Uterus (tissue), 2 donors: ENCODE measurements at regions not wholly inside any gene's neighbourhood (a gene's known extent, or its start where the extent isn't known, plus 50 kb on each side); places are given as distances from the start of the nearest gene placed in this dataset.

Experiments used
- CTCF ChIP-seq, 4 experiments: fragments of 200-600 bp in 2 of 4; fragments of 450-650 bp in 2 of 4; sonication (generic) in 2 of 4; IDR thresholded peaks; one replicate each; pipeline ENCODE4 v1.5.1; 2016 to 2019; ENCODE audit warnings: antibody characterized with exemption in 4 of 4, mild to moderate bottlenecking in 2 of 4, moderate library complexity in 1 of 4
- POLR2A ChIP-seq, 2 donors: fragments of 450-650 bp; IDR thresholded peaks; one replicate each; pipeline ENCODE4 v1.6.1; 2016; ENCODE audit warnings: antibody characterized with exemption in 2 of 2, mild to moderate bottlenecking in 1 of 2, moderate library complexity in 1 of 2

GRCh38 chr15:67999320-68000100, 54.6 kb upstream of the PIAS1 start:
- TF ChIP-seq CTCF (IDR thresholded peaks at IDR 0.05) (no peak), POLR2A (IDR thresholded peaks at IDR 0.05) (no peak)
